ENCODE measurements at regions not wholly inside any gene's neighbourhood (a gene's known extent, or its start where the extent isn't known, plus 50 kb on each side); places are given as distances from the start of the nearest gene placed in this dataset.
A peak's percentile ranks its signal among the peaks of the same experiment; 100 is the strongest.

- peak overlapping the region; percentile 15; the same call in 1 of the 2 replicates for H3K4me3 ChIP-seq (ENCODE audit: low read length)
Observed at GRCh38 chr2:128395640-128396499, 77.2 kb upstream of the HS6ST1 start.

GRCh38 chr2:128396500-128396891, 77.8 kb upstream of the HS6ST1 start:
- Histone ChIP-seq H3K9ac (ENCODE audit: low read depth, low read length) (no peak overlapping the region), H3K36me3 (ENCODE audit: insufficient read depth, low read depth, low read length) (no peaks in the 10 kb centered on the region), H3K27ac (ENCODE audit: low read length) (no peak overlapping the region), H3K4me1 (ENCODE audit: insufficient read depth, low read length) (peaks cover 10% of the 10 kb centered on the region; the same call in 1 of the 2 replicates), H3K4me3 (ENCODE audit: low read length) (peak overlapping the region; percentile 15; the same call in 1 of the 2 replicates), H3K9me3 (ENCODE audit: insufficient read depth, low read depth, low read length) (no peaks in the 10 kb centered on the region), H3K27me3 (ENCODE audit: insufficient read depth, low read length) (no peaks in the 10 kb centered on the region)

More at GRCh38 chr2:128395640-128396499, 77.2 kb upstream of the HS6ST1 start:
- Histone ChIP-seq H3K9me3 (ENCODE audit: insufficient read depth, low read depth, low read length) (no peaks in the 10 kb centered on the region), H3K36me3 (ENCODE audit: insufficient read depth, low read depth, low read length) (no peaks in the 10 kb centered on the region), H3K4me1 (ENCODE audit: insufficient read depth, low read length) (peaks cover 10% of the 10 kb centered on the region; the same call in 1 of the 2 replicates), H3K27ac (ENCODE audit: low read length) (no peak overlapping the region), H3K27me3 (ENCODE audit: insufficient read depth, low read length) (no peaks in the 10 kb centered on the region), H3K9ac (ENCODE audit: low read depth, low read length) (peak overlapping the region; percentile 18; the same call in 1 of the 2 replicates)

GRCh38 chr2:128396946-128397345, 78.3 kb upstream of the HS6ST1 start:
- H3K4me3 ChIP-seq (ENCODE audit: low read length) = no peak overlapping the region
- H3K36me3 ChIP-seq (ENCODE audit: insufficient read depth, low read depth, low read length) = no peaks in the 10 kb centered on the region
- H3K9me3 ChIP-seq (ENCODE audit: insufficient read depth, low read depth, low read length) = no peaks in the 10 kb centered on the region
- no peak overlapping the region for H3K27ac ChIP-seq (ENCODE audit: low read length)
- H3K4me1 ChIP-seq (ENCODE audit: insufficient read depth, low read length) = peaks cover 10% of the 10 kb centered on the region; the same call in 1 of the 2 replicates
- no peak overlapping the region for H3K9ac ChIP-seq (ENCODE audit: low read depth, low read length)
- no peaks in the 10 kb centered on the region for H3K27me3 ChIP-seq (ENCODE audit: insufficient read depth, low read length)

- Histone ChIP-seq H3K9me3 (ENCODE audit: insufficient read depth, low read depth, low read length) (no peaks in the 10 kb centered on the region), H3K27ac (ENCODE audit: low read length) (no peak overlapping the region), H3K4me3 (ENCODE audit: low read length) (no peak overlapping the region), H3K9ac (ENCODE audit: low read depth, low read length) (no peak overlapping the region), H3K36me3 (ENCODE audit: insufficient read depth, low read depth, low read length) (no peaks in the 10 kb centered on the region), H3K27me3 (ENCODE audit: insufficient read depth, low read length) (no peaks in the 10 kb centered on the region), H3K4me1 (ENCODE audit: insufficient read depth, low read length) (peaks cover 10% of the 10 kb centered on the region; the same call in 1 of the 2 replicates)
Observed at GRCh38 chr2:128399256-128399655, 80.6 kb upstream of the HS6ST1 start.

GRCh38 chr2:128399690-128400291, 81.1 kb upstream of the HS6ST1 start:
- Histone ChIP-seq H3K36me3 (ENCODE audit: insufficient read depth, low read depth, low read length) (no peaks in the 10 kb centered on the region), H3K9ac (ENCODE audit: low read depth, low read length) (no peak overlapping the region), H3K27me3 (ENCODE audit: insufficient read depth, low read length) (no peaks in the 10 kb centered on the region), H3K9me3 (ENCODE audit: insufficient read depth, low read depth, low read length) (no peaks in the 10 kb centered on the region), H3K4me3 (ENCODE audit: low read length) (no peak overlapping the region), H3K27ac (ENCODE audit: low read length) (no peak overlapping the region), H3K4me1 (ENCODE audit: insufficient read depth, low read length) (peaks cover 10% of the 10 kb centered on the region; the same call in 1 of the 2 replicates)

- H3K9ac ChIP-seq (ENCODE audit: low read depth, low read length) = no peak overlapping the region
- no peaks in the 10 kb centered on the region for H3K27me3 ChIP-seq (ENCODE audit: insufficient read depth, low read length)
- no peaks in the 10 kb centered on the region for H3K9me3 ChIP-seq (ENCODE audit: insufficient read depth, low read depth, low read length)
- H3K36me3 ChIP-seq (ENCODE audit: insufficient read depth, low read depth, low read length) = no peaks in the 10 kb centered on the region
- no peak overlapping the region for H3K4me3 ChIP-seq (ENCODE audit: low read length)
- H3K4me1 ChIP-seq (ENCODE audit: insufficient read depth, low read length) = peaks cover 6% of the 10 kb centered on the region; the same call in 1 of the 2 replicates
- no peak overlapping the region for H3K27ac ChIP-seq (ENCODE audit: low read length)
Observed at GRCh38 chr2:128401680-128402079, 83.0 kb upstream of the HS6ST1 start.

- Histone ChIP-seq H3K36me3 (ENCODE audit: insufficient read depth, low read depth, low read length) (no peaks in the 10 kb centered on the region), H3K9me3 (ENCODE audit: insufficient read depth, low read depth, low read length) (no peaks in the 10 kb centered on the region), H3K27ac (ENCODE audit: low read length) (no peak overlapping the region), H3K4me1 (ENCODE audit: insufficient read depth, low read length) (peaks cover 11% of the 10 kb centered on the region; the same call in 1 of the 2 replicates), H3K4me3 (ENCODE audit: low read length) (no peak overlapping the region), H3K27me3 (ENCODE audit: insufficient read depth, low read length) (no peaks in the 10 kb centered on the region), H3K9ac (ENCODE audit: low read depth, low read length) (no peak overlapping the region)
Observed at GRCh38 chr2:128402911-128403670, 84.4 kb upstream of the HS6ST1 start.

GRCh38 chr2:128403814-128404708, 85.4 kb upstream of the HS6ST1 start:
- no peak overlapping the region for H3K9ac ChIP-seq (ENCODE audit: low read depth, low read length)
- H3K27me3 ChIP-seq (ENCODE audit: insufficient read depth, low read length) = no peaks in the 10 kb centered on the region
- H3K4me1 ChIP-seq (ENCODE audit: insufficient read depth, low read length) = peaks cover 11% of the 10 kb centered on the region; the same call in 1 of the 2 replicates
- H3K4me3 ChIP-seq (ENCODE audit: low read length) = no peak overlapping the region
- no peak overlapping the region for H3K27ac ChIP-seq (ENCODE audit: low read length)
- H3K9me3 ChIP-seq (ENCODE audit: insufficient read depth, low read depth, low read length) = no peaks in the 10 kb centered on the region
- H3K36me3 ChIP-seq (ENCODE audit: insufficient read depth, low read depth, low read length) = no peaks in the 10 kb centered on the region

- Histone ChIP-seq H3K27ac (ENCODE audit: low read length) (no peak overlapping the region), H3K4me1 (ENCODE audit: insufficient read depth, low read length) (peaks cover 11% of the 10 kb centered on the region; the same call in 1 of the 2 replicates), H3K4me3 (ENCODE audit: low read length) (no peak overlapping the region), H3K9me3 (ENCODE audit: insufficient read depth, low read depth, low read length) (no peaks in the 10 kb centered on the region), H3K36me3 (ENCODE audit: insufficient read depth, low read depth, low read length) (no peaks in the 10 kb centered on the region), H3K9ac (ENCODE audit: low read depth, low read length) (no peak overlapping the region), H3K27me3 (ENCODE audit: insufficient read depth, low read length) (no peaks in the 10 kb centered on the region)
Observed at GRCh38 chr2:128404709-128405466, 86.2 kb upstream of the HS6ST1 start.

- no peak overlapping the region for H3K9ac ChIP-seq (ENCODE audit: low read depth, low read length)
Observed at GRCh38 chr2:128405467-128405900, 86.8 kb upstream of the HS6ST1 start.

More at GRCh38 chr2:128405467-128405900, 86.8 kb upstream of the HS6ST1 start:
- Histone ChIP-seq H3K4me3 (ENCODE audit: low read length) (no peak overlapping the region), H3K27me3 (ENCODE audit: insufficient read depth, low read length) (no peaks in the 10 kb centered on the region), H3K9me3 (ENCODE audit: insufficient read depth, low read depth, low read length) (no peaks in the 10 kb centered on the region), H3K27ac (ENCODE audit: low read length) (no peak overlapping the region), H3K4me1 (ENCODE audit: insufficient read depth, low read length) (peaks cover 11% of the 10 kb centered on the region; the same call in 1 of the 2 replicates), H3K36me3 (ENCODE audit: insufficient read depth, low read depth, low read length) (no peaks in the 10 kb centered on the region)
